PC-3 (cell line): ENCODE measurements at regions not wholly inside any gene's neighbourhood (a gene's known extent, or its start where the extent isn't known, plus 50 kb on each side); places are given as distances from the start of the nearest gene placed in this dataset.

Experiments used
- CTCF ChIP-seq: fragments of 300-600 bp; sonication (generic); conservative IDR thresholded peaks from 2 replicates; pipeline ENCODE4 v1.5.1; 2017; ENCODE audit warnings: antibody characterized with exemption, low read depth, mild to moderate bottlenecking, low read length
- EZH2phosphoT487 ChIP-seq: fragments of 300-600 bp; sonication (generic); IDR thresholded peaks from 2 replicates; pipeline ENCODE4 v1.6.1; 2018; ENCODE audit warnings: mild to moderate bottlenecking, antibody characterized with exemption, low read length, borderline replicate concordance

DNA sequence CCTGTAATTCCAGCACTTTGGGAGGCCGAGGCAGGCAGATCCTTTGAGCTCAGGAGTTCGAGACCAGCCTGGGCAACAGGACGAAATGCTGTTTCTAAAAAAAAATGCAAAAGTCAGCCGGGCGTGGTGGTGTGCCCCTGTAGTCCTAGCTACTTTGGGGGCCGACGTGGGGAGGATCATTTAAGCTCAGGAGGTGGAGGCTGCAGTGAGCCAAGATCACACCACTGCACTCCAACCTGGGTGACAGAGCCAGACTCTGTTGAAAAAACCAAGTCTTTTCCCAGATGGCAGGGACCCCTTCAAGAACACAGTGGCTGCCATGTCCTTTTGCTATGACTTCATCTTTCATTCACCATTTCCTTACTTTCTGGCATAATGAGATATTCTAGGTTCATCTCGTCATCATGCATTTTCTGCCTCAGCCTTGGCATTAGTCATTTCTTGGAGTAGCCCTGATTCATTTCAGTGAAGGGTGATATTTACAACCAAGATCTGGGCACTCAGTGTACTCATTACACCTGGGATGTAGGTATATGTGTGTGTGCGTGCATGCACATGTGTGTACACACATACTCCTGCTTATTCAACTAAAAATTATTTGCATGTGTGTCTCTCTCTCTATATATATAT is 61.4 kb upstream of the TOX2 start:
- TF ChIP-seq CTCF (no peak), EZH2phosphoT487 (no peak)
